ENCODE measurements at regions not wholly inside any gene's neighbourhood (a gene's known extent, or its start where the extent isn't known, plus 50 kb on each side); places are given as distances from the start of the nearest gene placed in this dataset.

DNA sequence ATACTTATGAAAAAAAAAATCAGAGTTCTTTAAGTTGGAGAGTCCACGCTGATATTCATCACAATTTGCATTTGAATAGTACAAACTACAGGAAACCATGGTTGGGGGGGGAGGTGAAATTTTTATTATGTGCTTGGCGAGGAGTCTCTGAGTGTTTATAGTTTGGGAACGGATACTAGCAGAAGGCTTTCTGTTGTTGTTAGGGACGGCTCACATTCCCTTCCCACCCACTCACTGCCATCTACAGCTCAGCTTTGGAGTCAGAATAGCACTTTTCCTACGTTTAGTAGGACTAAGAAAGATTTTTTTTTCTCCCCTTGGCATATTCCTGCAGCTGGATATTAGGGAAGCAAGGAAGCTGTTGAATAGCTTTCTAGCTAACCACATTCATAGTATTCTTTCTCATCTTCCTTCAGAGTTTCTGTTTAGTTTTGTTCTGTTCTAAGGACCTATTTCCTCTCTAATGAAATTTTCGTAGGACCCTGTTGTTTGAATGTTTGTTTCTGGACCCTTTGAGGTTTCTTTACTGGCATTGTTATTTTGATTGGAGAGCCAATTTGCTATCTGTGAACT is 235.1 kb upstream of the ZNF217 start:
- TF ChIP-seq, protein P1, sequence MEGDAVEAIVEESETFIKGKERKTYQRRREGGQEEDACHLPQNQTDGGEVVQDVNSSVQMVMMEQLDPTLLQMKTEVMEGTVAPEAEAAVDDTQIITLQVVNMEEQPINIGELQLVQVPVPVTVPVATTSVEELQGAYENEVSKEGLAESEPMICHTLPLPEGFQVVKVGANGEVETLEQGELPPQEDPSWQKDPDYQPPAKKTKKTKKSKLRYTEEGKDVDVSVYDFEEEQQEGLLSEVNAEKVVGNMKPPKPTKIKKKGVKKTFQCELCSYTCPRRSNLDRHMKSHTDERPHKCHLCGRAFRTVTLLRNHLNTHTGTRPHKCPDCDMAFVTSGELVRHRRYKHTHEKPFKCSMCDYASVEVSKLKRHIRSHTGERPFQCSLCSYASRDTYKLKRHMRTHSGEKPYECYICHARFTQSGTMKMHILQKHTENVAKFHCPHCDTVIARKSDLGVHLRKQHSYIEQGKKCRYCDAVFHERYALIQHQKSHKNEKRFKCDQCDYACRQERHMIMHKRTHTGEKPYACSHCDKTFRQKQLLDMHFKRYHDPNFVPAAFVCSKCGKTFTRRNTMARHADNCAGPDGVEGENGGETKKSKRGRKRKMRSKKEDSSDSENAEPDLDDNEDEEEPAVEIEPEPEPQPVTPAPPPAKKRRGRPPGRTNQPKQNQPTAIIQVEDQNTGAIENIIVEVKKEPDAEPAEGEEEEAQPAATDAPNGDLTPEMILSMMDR (IDR thresholded peaks at IDR 0.05; ENCODE audit: low read depth, low read length, poor library complexity, severe bottlenecking): peak; percentile 11
- no peak for TF ChIP-seq EZH2phosphoT487 (IDR thresholded peaks at IDR 0.05; ENCODE audit: borderline replicate concordance, low read length)
- Histone ChIP-seq H3K79me2 (ENCODE audit: control insufficient read depth, low read length) (no peaks in the 10 kb centered on the region), H3K36me3 (ENCODE audit: control insufficient read depth, low read length) (no peaks in the 10 kb centered on the region), H3K9me3 (ENCODE audit: control insufficient read depth, insufficient read depth, low read length) (no peaks in the 10 kb centered on the region), H3K27ac (ENCODE audit: low read depth, low read length) (peak overlapping the region; percentile 84), H3F3A (ENCODE audit: control insufficient read depth, insufficient read depth) (peaks cover 15% of the 10 kb centered on the region), H3K4me1 (ENCODE audit: control insufficient read depth, low read length) (peaks cover 65% of the 10 kb centered on the region), H3K4me2 (ENCODE audit: low read length) (peak overlapping the region; percentile 69), H3K27me3 (ENCODE audit: control insufficient read depth, low read length) (no peaks in the 10 kb centered on the region), H4K20me1 (ENCODE audit: control insufficient read depth, insufficient read depth, low read depth, low read length) (no peaks in the 10 kb centered on the region), H3K4me3 (ENCODE audit: low read length) (peak overlapping the region; percentile 54), H3K9me2 (replicated peaks; ENCODE audit: control insufficient read depth, low read length) (no peaks in the 10 kb centered on the region)

DNA sequence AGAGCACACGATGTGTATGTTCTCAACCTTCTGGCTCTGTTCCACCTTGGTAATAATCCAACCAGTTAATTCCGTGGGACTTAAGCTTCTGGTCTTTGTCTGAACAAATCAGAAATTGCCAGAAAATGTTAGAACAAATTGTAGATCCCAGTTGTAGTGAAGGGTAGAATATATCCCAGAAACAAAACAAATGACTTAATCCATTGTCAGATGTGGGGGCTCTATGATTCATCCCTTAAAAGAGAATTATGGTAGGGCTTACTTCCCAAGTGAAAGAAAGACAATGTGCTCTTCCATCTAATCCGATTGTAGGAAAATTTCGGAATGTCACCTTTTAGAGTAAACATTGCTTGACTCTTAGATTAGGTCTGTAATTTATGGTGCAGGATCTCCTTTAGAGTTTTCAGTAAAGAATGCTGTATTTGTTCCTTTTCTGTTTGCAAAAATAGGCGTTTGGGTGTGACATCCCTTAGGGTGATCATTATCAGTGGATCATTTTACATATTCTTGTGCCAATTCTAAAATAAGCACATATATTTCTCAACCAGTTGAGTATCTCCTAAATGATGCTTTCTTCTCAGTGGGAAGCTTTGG is 234.5 kb upstream of the ZNF217 start:
- H3K27ac ChIP-seq (ENCODE audit: low read depth, low read length): 0 out of 2 replicates have a peak overlapping the region, but pooled peaks have one; percentile 84
- TF ChIP-seq, protein P1 (IDR thresholded peaks at IDR 0.05; ENCODE audit: low read depth, low read length, poor library complexity, severe bottlenecking): no peak
- no peak for TF ChIP-seq EZH2phosphoT487 (IDR thresholded peaks at IDR 0.05; ENCODE audit: borderline replicate concordance, low read length)
- H3K4me3 ChIP-seq (ENCODE audit: low read length): peak overlapping the region; percentile 54; the same call in 1 of the 2 replicates
- no peaks in the 10 kb centered on the region for H3K9me3 ChIP-seq (ENCODE audit: control insufficient read depth, insufficient read depth, low read length)
- peaks cover 15% of the 10 kb centered on the region for H3F3A ChIP-seq (ENCODE audit: control insufficient read depth, insufficient read depth)
- peaks cover 59% of the 10 kb centered on the region for H3K4me1 ChIP-seq (ENCODE audit: control insufficient read depth, low read length)
- H3K4me2 ChIP-seq (ENCODE audit: low read length): peak overlapping the region; percentile 69
- no peaks in the 10 kb centered on the region for H4K20me1 ChIP-seq (ENCODE audit: control insufficient read depth, insufficient read depth, low read depth, low read length)
- no peaks in the 10 kb centered on the region for H3K79me2 ChIP-seq (ENCODE audit: control insufficient read depth, low read length)
- no peaks in the 10 kb centered on the region for H3K36me3 ChIP-seq (ENCODE audit: control insufficient read depth, low read length)
- no peaks in the 10 kb centered on the region for H3K9me2 ChIP-seq (replicated peaks; ENCODE audit: control insufficient read depth, low read length)
- no peaks in the 10 kb centered on the region for H3K27me3 ChIP-seq (ENCODE audit: control insufficient read depth, low read length)

DNA sequence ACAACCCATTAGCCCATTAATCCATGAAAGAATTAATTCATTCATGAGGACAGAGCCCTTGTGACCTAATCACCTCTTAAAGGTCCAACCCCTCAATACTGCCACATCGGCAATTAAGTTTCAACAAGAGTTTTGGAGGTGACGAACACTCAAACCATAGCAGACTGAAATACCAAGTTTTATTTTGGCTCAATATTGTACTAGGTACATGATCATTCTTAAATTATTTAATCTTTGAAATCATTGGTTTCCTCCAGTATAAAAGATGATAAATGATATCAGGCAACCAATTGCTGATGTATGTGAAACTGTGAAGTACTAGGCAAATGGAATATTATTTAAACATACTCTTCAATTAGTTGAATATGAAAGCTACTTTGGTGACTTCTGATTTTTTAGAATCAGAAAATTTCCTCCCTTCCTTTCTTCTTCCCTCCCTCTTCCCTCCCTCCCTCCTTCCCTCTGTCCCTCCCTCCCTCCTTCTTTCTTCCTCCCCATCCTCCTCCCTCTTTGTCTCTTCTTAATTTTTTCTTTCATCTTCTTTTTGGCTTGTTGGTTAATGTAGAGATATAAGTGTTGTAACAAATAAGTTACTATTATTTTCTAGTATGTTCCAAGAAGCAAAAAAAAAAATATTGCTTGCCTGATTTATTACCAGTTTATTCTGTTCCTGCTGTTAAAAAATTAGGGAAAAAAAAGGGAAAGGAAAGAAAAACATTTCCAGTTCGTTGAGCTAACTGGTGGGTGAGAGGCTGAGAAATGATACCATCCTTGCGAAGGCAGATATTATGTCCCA is 233.9 kb upstream of the ZNF217 start:
- no peaks in the 10 kb centered on the region for H3K36me3 ChIP-seq (ENCODE audit: control insufficient read depth, low read length)
- no peak overlapping the region for H3K27ac ChIP-seq (ENCODE audit: low read depth, low read length)
- 0 out of 2 replicates have a peak overlapping the region, but pooled peaks have one; percentile 5 for H3K4me3 ChIP-seq (ENCODE audit: low read length)
- peak overlapping the region; percentile 69 for H3K4me2 ChIP-seq (ENCODE audit: low read length)
- H3K79me2 ChIP-seq (ENCODE audit: control insufficient read depth, low read length): no peaks in the 10 kb centered on the region
- H3F3A ChIP-seq (ENCODE audit: control insufficient read depth, insufficient read depth): peaks cover 15% of the 10 kb centered on the region
- H3K27me3 ChIP-seq (ENCODE audit: control insufficient read depth, low read length): no peaks in the 10 kb centered on the region
- TF ChIP-seq, protein P1 (IDR thresholded peaks at IDR 0.05; ENCODE audit: low read depth, low read length, poor library complexity, severe bottlenecking): no peak
- no peak for TF ChIP-seq EZH2phosphoT487 (IDR thresholded peaks at IDR 0.05; ENCODE audit: borderline replicate concordance, low read length)
- peaks cover 57% of the 10 kb centered on the region for H3K4me1 ChIP-seq (ENCODE audit: control insufficient read depth, low read length)
- no peaks in the 10 kb centered on the region for H3K9me2 ChIP-seq (replicated peaks; ENCODE audit: control insufficient read depth, low read length)
- no peaks in the 10 kb centered on the region for H4K20me1 ChIP-seq (ENCODE audit: control insufficient read depth, insufficient read depth, low read depth, low read length)
- H3K9me3 ChIP-seq (ENCODE audit: control insufficient read depth, insufficient read depth, low read length): no peaks in the 10 kb centered on the region

Data from DOHH2 (cell line).